Prostate gland (tissue), 2 donors: ENCODE measurements at regions not wholly inside any gene's neighbourhood (a gene's known extent, or its start where the extent isn't known, plus 50 kb on each side); places are given as distances from the start of the nearest gene placed in this dataset.

ENCODE experiments used
- DNase-seq: peaks from one replicate; pipeline ENCODE4 v3.0.0-alpha.2; 2019; ENCODE audit warnings: low spot score
- H3K27ac ChIP-seq, 2 donors: fragments of 200-600 bp; sonication (generic); 2 replicates each; pipeline ENCODE4 v1.5.1; 2017 to 2019
- H3K27me3 ChIP-seq: fragments of 200-600 bp; sonication (generic); replicated peaks from 2 replicates; pipeline ENCODE4 v1.5.1; 2019; ENCODE audit not compliant: insufficient read depth
- H3K36me3 ChIP-seq, 2 donors: fragments of 200-600 bp; sonication (generic); 1 replicate in 1 of 2; 2 replicates in 1 of 2; pipeline versions ENCODE4 v1.5.1 to v1.8.1; 2017 to 2019
- H3K4me1 ChIP-seq: fragments of 200-600 bp; sonication (generic); replicated peaks from 2 replicates; pipeline ENCODE4 v1.5.1; 2019
- H3K4me3 ChIP-seq, 2 donors: fragments of 200-600 bp; sonication (generic); 2 replicates each; pipeline ENCODE4 v1.5.1; 2017 to 2019
- H3K9me3 ChIP-seq: fragments of 200-600 bp; sonication (generic); 2 replicates; pipeline ENCODE4 v1.5.1; 2017
- POLR2A ChIP-seq: fragments of 450-650 bp; IDR thresholded peaks from one replicate; pipeline ENCODE4 v1.6.1; 2016; ENCODE audit warnings: antibody characterized with exemption, mild to moderate bottlenecking
- POLR2AphosphoS5 ChIP-seq: sonication (generic); formaldehyde crosslinking; IDR thresholded peaks from one replicate; pipeline ENCODE4 v1.6.1; 2017; ENCODE audit warnings: antibody characterized with exemption
- WGBS: methylation state at CpG from one replicate; pipeline ENCODE4 v1.1.5; 2018; 5-methylcytosine and 5-hydroxymethylcytosine counted together
- intact Hi-C: fragments of 100-400 bp; cut with DNase I; formaldehyde crosslinking; loops from one replicate; pipeline ENCODE4 v1.14.2; 2022
- TF ChIP-seq, protein P1 (sequence below), 4 experiments: fragments of 200-600 bp in 2 of 4; fragments of 450-650 bp in 2 of 4; sonication (generic) in 2 of 4; IDR thresholded peaks; 1 replicate in 3 of 4; 2 replicates in 1 of 4; pipeline ENCODE4 v1.5.1; 2016 to 2019; ENCODE audit warnings: antibody characterized with exemption in 4 of 4, mild to moderate bottlenecking in 2 of 4, moderate library complexity in 2 of 4

DNA sequence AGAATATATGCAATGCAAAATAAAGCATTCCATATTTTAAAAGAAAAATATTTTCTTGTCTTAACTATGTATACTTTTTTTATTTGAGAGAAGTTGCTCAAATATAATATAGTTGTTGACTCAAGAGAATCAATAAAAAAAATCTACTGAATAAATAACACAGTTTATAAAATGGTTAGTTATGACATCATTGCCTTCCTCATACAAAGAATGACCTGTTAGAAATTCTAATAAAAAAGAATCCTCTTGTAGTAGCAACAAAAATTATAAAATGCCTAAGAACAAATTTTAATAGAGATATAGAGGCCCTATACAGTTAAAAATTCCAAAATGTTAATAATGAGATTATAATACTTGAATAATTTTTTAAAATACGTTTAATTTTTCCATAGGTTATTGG is 96.5 kb upstream of the AHI1 start:
- no peak for DNase-seq
- Histone ChIP-seq H3K36me3 (no peaks in the 10 kb centered on the region), H3K4me1 (no peaks in the 10 kb centered on the region), H3K27me3 (no peaks in the 10 kb centered on the region), H3K27ac (no peak overlapping the region), H3K4me3 (no peak overlapping the region), H3K9me3 (no peaks in the 10 kb centered on the region)
- 98% methylated on average over 1 of the region's 1 CpG for WGBS
- TF ChIP-seq, protein P1, sequence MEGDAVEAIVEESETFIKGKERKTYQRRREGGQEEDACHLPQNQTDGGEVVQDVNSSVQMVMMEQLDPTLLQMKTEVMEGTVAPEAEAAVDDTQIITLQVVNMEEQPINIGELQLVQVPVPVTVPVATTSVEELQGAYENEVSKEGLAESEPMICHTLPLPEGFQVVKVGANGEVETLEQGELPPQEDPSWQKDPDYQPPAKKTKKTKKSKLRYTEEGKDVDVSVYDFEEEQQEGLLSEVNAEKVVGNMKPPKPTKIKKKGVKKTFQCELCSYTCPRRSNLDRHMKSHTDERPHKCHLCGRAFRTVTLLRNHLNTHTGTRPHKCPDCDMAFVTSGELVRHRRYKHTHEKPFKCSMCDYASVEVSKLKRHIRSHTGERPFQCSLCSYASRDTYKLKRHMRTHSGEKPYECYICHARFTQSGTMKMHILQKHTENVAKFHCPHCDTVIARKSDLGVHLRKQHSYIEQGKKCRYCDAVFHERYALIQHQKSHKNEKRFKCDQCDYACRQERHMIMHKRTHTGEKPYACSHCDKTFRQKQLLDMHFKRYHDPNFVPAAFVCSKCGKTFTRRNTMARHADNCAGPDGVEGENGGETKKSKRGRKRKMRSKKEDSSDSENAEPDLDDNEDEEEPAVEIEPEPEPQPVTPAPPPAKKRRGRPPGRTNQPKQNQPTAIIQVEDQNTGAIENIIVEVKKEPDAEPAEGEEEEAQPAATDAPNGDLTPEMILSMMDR (IDR thresholded peaks at IDR 0.05): no peak
- no peak for TF ChIP-seq POLR2AphosphoS5
- no peak for TF ChIP-seq POLR2A
- intact Hi-C loops: no loop called here

- TF ChIP-seq POLR2AphosphoS5 (no peak), POLR2A (no peak)
- TF ChIP-seq, protein P1 (IDR thresholded peaks at IDR 0.05): no peak
- H3K9me3 ChIP-seq: no peaks in the 10 kb centered on the region
- no peaks in the 10 kb centered on the region for H3K27me3 ChIP-seq
- H3K4me3 ChIP-seq: no peak overlapping the region
- no peak overlapping the region for H3K27ac ChIP-seq
- WGBS: 84% methylated on average over 5 of the region's 5 CpGs
- intact Hi-C loops: no loop called here
- no peak for DNase-seq
- H3K4me1 ChIP-seq: no peaks in the 10 kb centered on the region
- no peaks in the 10 kb centered on the region for H3K36me3 ChIP-seq
Observed at GRCh38 chr6:135600086-135600702, 102.7 kb upstream of the AHI1 start.

DNA sequence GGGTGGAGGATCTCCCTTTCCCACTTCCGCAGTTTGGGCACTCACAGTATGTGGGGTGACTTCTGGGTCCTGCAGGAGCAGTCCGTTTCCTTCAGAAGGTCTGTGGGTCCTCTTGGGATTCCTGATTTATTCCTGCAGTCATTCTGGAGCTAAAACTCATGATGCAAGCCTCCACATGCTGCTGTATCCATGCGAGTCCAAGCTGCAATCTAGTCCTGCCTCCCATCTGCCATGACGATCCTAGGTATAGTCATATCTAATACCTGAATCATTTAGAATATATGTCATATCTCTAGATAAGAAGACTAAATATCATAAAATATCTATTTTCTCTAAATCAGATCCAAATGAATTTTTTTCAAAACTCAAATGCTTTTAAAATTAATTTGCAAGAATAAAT is 103.4 kb upstream of the AHI1 start:
- Histone ChIP-seq H3K27ac (no peak overlapping the region), H3K4me1 (no peaks in the 10 kb centered on the region), H3K9me3 (no peaks in the 10 kb centered on the region), H3K27me3 (no peaks in the 10 kb centered on the region), H3K4me3 (no peak overlapping the region), H3K36me3 (no peaks in the 10 kb centered on the region)
- DNase-seq: no peak
- WGBS: 91% methylated on average over 4 of the region's 4 CpGs
- TF ChIP-seq POLR2AphosphoS5 (no peak), POLR2A (no peak)
- TF ChIP-seq, protein P1 (IDR thresholded peaks at IDR 0.05): no peak
- intact Hi-C loops: no loop called here

DNA sequence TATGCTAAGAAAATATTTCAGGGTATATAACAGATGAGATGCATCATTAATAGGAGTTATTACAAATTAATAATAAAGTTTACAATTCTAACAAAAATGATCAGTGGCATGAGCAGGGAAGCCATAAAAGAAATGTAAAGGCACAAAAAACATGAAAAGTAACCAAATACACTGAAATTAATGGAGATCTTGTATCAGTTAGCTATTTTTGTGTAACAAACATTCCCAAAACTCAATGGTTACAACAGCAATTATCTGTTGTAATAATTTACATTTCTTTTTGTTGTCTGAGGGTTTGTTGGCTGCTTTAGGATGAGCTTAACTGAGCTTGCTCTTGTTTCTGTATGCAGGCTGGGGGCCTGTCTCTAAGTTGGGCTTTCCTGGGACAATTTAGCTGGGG is 104.3 kb upstream of the AHI1 start:
- H3K27me3 ChIP-seq: no peaks in the 10 kb centered on the region
- no peak overlapping the region for H3K27ac ChIP-seq
- no peak for DNase-seq
- intact Hi-C loops: no loop called here
- H3K36me3 ChIP-seq: no peaks in the 10 kb centered on the region
- TF ChIP-seq POLR2A: no peak
- no peaks in the 10 kb centered on the region for H3K9me3 ChIP-seq
- no peaks in the 10 kb centered on the region for H3K4me1 ChIP-seq
- no peak overlapping the region for H3K4me3 ChIP-seq

GRCh38 chr6:135603249-135603648 is 105.7 kb upstream of the AHI1 start:
- no peak overlapping the region for H3K4me3 ChIP-seq
- H3K36me3 ChIP-seq: no peaks in the 10 kb centered on the region
- intact Hi-C loops: no loop called here
- no peak for DNase-seq
- 85% methylated on average over 2 of the region's 2 CpGs for WGBS
- no peaks in the 10 kb centered on the region for H3K9me3 ChIP-seq
- no peaks in the 10 kb centered on the region for H3K4me1 ChIP-seq
- TF ChIP-seq, protein P1 (IDR thresholded peaks at IDR 0.05): no peak
- TF ChIP-seq POLR2A: no peak
- no peak for TF ChIP-seq POLR2AphosphoS5
- H3K27me3 ChIP-seq: no peaks in the 10 kb centered on the region
- no peak overlapping the region for H3K27ac ChIP-seq
